Right atrium auricular region (tissue), 2 donors: ENCODE measurements at regions not wholly inside any gene's neighbourhood (a gene's known extent, or its start where the extent isn't known, plus 50 kb on each side); places are given as distances from the start of the nearest gene placed in this dataset.

Experiments
- DNase-seq: peaks from one replicate; pipeline ENCODE4 v3.0.0-alpha.2; 2019; ENCODE audit warnings: low spot score
- H3K27ac ChIP-seq, 2 donors: fragments of 200-600 bp; sonication (generic); 1 replicate in 1 of 2; 2 replicates in 1 of 2; pipeline ENCODE4 v1.5.1; 2016 to 2019
- H3K27me3 ChIP-seq, 2 donors: fragments of 200-600 bp; sonication (generic); one replicate each; pipeline versions ENCODE4 v1.5.1 to v1.6.0; 2017 to 2019
- H3K36me3 ChIP-seq: fragments of 200-600 bp; sonication (generic); one replicate; pipeline ENCODE4 v1.5.1; 2016
- H3K4me1 ChIP-seq, 2 donors: fragments of 200-600 bp; sonication (generic); one replicate each; pipeline versions ENCODE4 v1.5.1 to v1.6.0; 2017 to 2019
- H3K4me3 ChIP-seq, 2 donors: fragments of 200-600 bp; sonication (generic); 1 replicate in 1 of 2; 2 replicates in 1 of 2; pipeline ENCODE4 v1.5.1; 2017 to 2019; ENCODE audit warnings: mild to moderate bottlenecking in 1 of 2, moderate library complexity in 1 of 2
- H3K9me3 ChIP-seq, 2 donors: fragments of 200-600 bp; sonication (generic); one replicate each; pipeline ENCODE4 v1.5.1; 2019
- TF ChIP-seq, protein P1 (sequence below), 2 donors: fragments of 200-600 bp; sonication (generic); IDR thresholded peaks; one replicate each; pipeline ENCODE4 v1.5.1; 2019; ENCODE audit warnings: antibody characterized with exemption in 2 of 2

- H3K9me3 ChIP-seq, result no peaks in the 10 kb centered on the region
- no peaks in the 10 kb centered on the region for H3K27me3 ChIP-seq
- TF ChIP-seq, protein P1, sequence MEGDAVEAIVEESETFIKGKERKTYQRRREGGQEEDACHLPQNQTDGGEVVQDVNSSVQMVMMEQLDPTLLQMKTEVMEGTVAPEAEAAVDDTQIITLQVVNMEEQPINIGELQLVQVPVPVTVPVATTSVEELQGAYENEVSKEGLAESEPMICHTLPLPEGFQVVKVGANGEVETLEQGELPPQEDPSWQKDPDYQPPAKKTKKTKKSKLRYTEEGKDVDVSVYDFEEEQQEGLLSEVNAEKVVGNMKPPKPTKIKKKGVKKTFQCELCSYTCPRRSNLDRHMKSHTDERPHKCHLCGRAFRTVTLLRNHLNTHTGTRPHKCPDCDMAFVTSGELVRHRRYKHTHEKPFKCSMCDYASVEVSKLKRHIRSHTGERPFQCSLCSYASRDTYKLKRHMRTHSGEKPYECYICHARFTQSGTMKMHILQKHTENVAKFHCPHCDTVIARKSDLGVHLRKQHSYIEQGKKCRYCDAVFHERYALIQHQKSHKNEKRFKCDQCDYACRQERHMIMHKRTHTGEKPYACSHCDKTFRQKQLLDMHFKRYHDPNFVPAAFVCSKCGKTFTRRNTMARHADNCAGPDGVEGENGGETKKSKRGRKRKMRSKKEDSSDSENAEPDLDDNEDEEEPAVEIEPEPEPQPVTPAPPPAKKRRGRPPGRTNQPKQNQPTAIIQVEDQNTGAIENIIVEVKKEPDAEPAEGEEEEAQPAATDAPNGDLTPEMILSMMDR (IDR thresholded peaks at IDR 0.05), result no peak
- no peaks in the 10 kb centered on the region for H3K4me1 ChIP-seq
- H3K4me3 ChIP-seq, result no peak overlapping the region
- no peak overlapping the region for H3K27ac ChIP-seq
- H3K36me3 ChIP-seq, result no peaks in the 10 kb centered on the region
- no peak for DNase-seq
Measured at GRCh38 chr10:128972036-128972405, 495.0 kb upstream of the MGMT start.

DNA sequence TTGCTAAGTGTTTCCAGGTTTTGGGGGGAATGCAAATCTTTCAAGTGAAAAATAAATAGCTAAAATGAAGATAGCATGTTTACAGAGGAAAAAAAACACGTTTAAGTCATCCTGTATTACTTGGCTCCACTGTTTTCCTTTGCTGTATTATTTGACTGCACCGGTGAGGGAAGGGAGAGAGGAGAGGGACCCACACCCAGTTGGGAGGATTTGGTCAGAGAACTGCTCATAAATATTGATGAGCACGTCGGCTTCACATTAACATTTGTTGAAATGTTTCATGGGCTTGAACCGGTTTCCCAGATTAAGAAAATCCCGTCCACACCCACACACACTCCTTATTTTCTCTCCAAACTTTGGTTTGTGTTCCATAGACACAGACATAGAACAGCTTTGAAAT lies 493.8 kb upstream of the MGMT start:
- H3K27ac ChIP-seq, result no peak overlapping the region
- no peaks in the 10 kb centered on the region for H3K36me3 ChIP-seq
- no peak for DNase-seq
- no peak overlapping the region for H3K4me3 ChIP-seq
- H3K9me3 ChIP-seq, result no peaks in the 10 kb centered on the region
- no peaks in the 10 kb centered on the region for H3K4me1 ChIP-seq
- TF ChIP-seq, protein P1 (IDR thresholded peaks at IDR 0.05), result no peak
- H3K27me3 ChIP-seq, result no peaks in the 10 kb centered on the region

GRCh38 chr10:128976856-128977255 lies 490.2 kb upstream of the MGMT start:
- Histone ChIP-seq H3K36me3 (no peaks in the 10 kb centered on the region), H3K4me1 (no peaks in the 10 kb centered on the region), H3K27me3 (no peaks in the 10 kb centered on the region), H3K4me3 (no peak overlapping the region), H3K9me3 (no peaks in the 10 kb centered on the region), H3K27ac (no peak overlapping the region)
- DNase-seq, result no peak
- TF ChIP-seq, protein P1 (IDR thresholded peaks at IDR 0.05), result no peak

GRCh38 chr10:128978211-128978610 lies 488.8 kb upstream of the MGMT start:
- no peak overlapping the region for H3K27ac ChIP-seq
- no peak for DNase-seq
- no peaks in the 10 kb centered on the region for H3K36me3 ChIP-seq
- no peaks in the 10 kb centered on the region for H3K9me3 ChIP-seq
- H3K27me3 ChIP-seq, result no peaks in the 10 kb centered on the region
- TF ChIP-seq, protein P1 (IDR thresholded peaks at IDR 0.05), result no peak
- H3K4me3 ChIP-seq, result no peak overlapping the region
- H3K4me1 ChIP-seq, result no peaks in the 10 kb centered on the region

GRCh38 chr10:128979405-128979804 lies 487.6 kb upstream of the MGMT start:
- no peak overlapping the region for H3K27ac ChIP-seq
- DNase-seq, result no peak
- no peaks in the 10 kb centered on the region for H3K9me3 ChIP-seq
- H3K36me3 ChIP-seq, result no peaks in the 10 kb centered on the region
- no peaks in the 10 kb centered on the region for H3K4me1 ChIP-seq
- TF ChIP-seq, protein P1 (IDR thresholded peaks at IDR 0.05), result no peak
- H3K27me3 ChIP-seq, result no peaks in the 10 kb centered on the region
- no peak overlapping the region for H3K4me3 ChIP-seq

DNA sequence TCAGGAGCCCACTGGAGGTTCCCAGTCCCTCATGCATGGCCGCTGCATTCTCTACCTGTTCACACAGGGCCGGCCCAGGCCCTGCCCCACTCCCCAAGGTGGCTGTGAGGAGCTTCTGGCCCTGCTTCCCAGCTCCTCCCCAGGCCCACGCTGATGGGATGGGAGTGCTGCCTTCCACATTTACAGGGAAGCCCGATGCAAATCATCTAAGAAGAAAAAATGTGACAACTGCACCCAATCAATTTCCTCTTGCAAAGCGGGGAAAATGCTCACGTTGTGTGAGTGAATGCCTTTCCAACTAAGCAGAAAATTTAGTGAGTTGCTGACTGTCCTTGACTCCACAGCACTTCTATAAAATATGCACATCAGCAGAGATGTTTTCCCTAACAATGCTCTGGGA lies 485.8 kb upstream of the MGMT start:
- no peaks in the 10 kb centered on the region for H3K9me3 ChIP-seq
- no peaks in the 10 kb centered on the region for H3K27me3 ChIP-seq
- no peak overlapping the region for H3K4me3 ChIP-seq
- no peak overlapping the region for H3K27ac ChIP-seq
- DNase-seq, result no peak
- TF ChIP-seq, protein P1 (IDR thresholded peaks at IDR 0.05), result no peak
- no peaks in the 10 kb centered on the region for H3K4me1 ChIP-seq
- no peaks in the 10 kb centered on the region for H3K36me3 ChIP-seq
